NB4 (cell line): ENCODE measurements at regions not wholly inside any gene's neighbourhood (a gene's known extent, or its start where the extent isn't known, plus 50 kb on each side); places are given as distances from the start of the nearest gene placed in this dataset.

Experiments
- DNase-seq: peaks from one replicate; pipeline ENCODE4 v3.0.0; 2010; ENCODE audit warnings: low read depth
- H3K4me3 ChIP-seq: one replicate; pipeline ENCODE4 v1.5.1; 2011; ENCODE audit warnings: mild to moderate bottlenecking, low read depth, low read length, moderate library complexity
- MYC ChIP-seq: IDR thresholded peaks from 2 replicates; pipeline ENCODE4 v1.6.1; 2011; ENCODE audit warnings: low read depth, low read length
- POLR2A ChIP-seq: IDR thresholded peaks from 2 replicates; pipeline ENCODE4 v1.6.1; 2011; ENCODE audit warnings: mild to moderate bottlenecking; ENCODE audit not compliant: insufficient read length; ENCODE audit errors: extremely low read depth
- TF ChIP-seq, protein P1 (sequence below): IDR thresholded peaks from one replicate; pipeline ENCODE4 v1.5.1; 2012; ENCODE audit warnings: low read depth, low read length
- TF ChIP-seq, protein P2 (sequence below): IDR thresholded peaks from 2 replicates; pipeline ENCODE4 v1.6.1; 2011; ENCODE audit warnings: low read depth, low read length

DNA sequence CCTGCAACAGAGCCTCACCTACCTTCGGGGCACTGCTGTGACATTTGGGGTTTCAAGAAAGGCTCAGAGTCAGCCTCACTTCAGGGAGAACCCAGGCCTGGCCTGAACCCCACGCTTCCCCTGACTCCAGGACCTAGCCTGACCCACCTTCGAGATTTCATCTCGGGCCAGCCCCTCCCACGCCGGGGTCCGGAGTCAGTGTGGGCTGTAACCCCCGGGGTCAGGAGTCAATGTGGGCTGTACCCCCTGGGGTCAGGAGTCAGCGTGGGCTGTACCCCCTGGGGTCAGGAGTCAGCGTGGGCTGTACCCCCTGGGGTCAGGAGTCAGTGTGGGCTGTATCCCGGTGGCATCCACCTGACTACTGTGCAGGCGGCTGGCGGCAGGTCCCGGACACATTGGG, 183.0 kb upstream of the RAB4A start:
- no peak overlapping the region for H3K4me3 ChIP-seq
- TF ChIP-seq, protein P1, sequence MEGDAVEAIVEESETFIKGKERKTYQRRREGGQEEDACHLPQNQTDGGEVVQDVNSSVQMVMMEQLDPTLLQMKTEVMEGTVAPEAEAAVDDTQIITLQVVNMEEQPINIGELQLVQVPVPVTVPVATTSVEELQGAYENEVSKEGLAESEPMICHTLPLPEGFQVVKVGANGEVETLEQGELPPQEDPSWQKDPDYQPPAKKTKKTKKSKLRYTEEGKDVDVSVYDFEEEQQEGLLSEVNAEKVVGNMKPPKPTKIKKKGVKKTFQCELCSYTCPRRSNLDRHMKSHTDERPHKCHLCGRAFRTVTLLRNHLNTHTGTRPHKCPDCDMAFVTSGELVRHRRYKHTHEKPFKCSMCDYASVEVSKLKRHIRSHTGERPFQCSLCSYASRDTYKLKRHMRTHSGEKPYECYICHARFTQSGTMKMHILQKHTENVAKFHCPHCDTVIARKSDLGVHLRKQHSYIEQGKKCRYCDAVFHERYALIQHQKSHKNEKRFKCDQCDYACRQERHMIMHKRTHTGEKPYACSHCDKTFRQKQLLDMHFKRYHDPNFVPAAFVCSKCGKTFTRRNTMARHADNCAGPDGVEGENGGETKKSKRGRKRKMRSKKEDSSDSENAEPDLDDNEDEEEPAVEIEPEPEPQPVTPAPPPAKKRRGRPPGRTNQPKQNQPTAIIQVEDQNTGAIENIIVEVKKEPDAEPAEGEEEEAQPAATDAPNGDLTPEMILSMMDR, result no peak
- no peak for TF ChIP-seq MYC
- TF ChIP-seq, protein P2, sequence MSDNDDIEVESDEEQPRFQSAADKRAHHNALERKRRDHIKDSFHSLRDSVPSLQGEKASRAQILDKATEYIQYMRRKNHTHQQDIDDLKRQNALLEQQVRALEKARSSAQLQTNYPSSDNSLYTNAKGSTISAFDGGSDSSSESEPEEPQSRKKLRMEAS, result no peak
- no peak for TF ChIP-seq POLR2A
- DNase-seq, result no peak

DNA sequence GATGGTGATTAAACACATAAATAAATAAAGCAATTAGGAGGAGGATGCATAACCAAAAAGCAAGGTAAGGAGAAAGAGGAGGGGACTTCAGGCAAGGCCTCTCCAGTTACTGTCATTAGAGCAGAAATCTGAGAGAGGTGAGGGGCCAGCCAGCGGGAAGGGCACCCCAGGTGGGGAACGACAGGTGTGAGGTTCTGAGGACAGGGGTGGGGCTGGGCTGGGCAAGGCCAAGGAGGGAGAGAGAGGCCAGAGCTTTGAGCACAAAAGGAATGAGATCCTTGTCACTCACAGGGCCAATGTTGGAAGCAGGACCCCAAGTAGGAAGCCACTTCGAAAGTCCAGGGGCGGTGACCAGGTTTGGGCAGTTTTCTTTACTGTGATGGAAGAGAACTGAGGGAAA, 182.2 kb upstream of the RAB4A start:
- H3K4me3 ChIP-seq, result no peak overlapping the region
- no peak for TF ChIP-seq MYC
- TF ChIP-seq, protein P2, result no peak
- TF ChIP-seq POLR2A, result no peak
- TF ChIP-seq, protein P1, result no peak
- DNase-seq, result no peak

DNA sequence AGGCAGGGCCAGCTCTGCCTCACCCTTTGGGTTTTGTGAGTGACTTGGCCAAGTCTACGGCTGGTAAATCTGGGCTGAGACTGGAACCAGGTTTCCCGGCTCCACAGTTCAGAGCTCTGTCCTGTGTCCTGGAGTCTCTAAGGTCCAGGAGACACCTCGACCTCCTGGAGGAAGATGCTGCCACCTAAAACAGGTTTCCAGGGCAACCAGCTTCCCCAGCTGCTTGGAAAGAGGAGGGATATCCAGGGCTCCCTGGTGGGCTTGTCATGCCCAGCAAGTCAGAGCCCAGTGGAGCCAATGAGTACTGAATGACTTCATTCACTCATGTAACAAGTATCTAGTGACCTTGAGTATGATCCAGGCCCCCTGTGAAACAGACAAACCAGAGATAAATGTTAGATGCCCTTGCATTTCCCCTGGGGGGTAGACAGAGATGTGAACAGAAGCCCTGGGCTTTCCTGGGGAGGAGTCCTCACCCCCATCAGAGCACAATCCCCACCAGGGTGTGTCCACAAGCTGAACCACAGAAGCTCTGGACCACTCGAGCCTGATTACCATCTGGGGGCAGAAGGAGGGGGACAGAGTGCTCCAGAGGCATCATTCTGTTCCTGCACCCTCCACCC, 181.2 kb upstream of the RAB4A start:
- no peak for DNase-seq
- H3K4me3 ChIP-seq, result no peak overlapping the region
- TF ChIP-seq, protein P2, result no peak
- TF ChIP-seq, protein P1, result no peak
- no peak for TF ChIP-seq POLR2A
- TF ChIP-seq MYC, result no peak

DNA sequence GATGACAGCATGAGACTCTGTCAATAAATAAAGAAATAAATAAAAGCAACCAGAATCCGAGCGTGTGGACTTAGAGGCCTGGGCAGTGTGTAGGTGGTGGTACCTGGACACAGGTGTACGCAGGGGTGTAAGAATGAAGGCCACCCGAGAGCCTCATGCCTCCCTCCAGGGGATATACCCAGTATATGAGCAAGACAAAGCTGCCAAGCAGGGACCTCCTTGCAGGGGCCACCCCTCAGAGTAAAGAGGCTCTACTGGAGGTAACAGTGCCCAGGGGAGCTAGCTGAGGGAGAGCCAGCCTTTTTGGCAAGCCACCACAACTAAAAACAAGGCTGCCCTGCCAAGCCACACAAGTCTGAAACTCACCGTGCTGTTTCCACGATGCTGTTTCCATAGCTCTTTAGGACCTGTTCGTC, 179.2 kb upstream of the RAB4A start:
- no peak overlapping the region for H3K4me3 ChIP-seq
- TF ChIP-seq, protein P2, result no peak
- TF ChIP-seq, protein P1, result no peak
- no peak for TF ChIP-seq MYC
- no peak for TF ChIP-seq POLR2A
- DNase-seq, result peak; percentile 17

DNA sequence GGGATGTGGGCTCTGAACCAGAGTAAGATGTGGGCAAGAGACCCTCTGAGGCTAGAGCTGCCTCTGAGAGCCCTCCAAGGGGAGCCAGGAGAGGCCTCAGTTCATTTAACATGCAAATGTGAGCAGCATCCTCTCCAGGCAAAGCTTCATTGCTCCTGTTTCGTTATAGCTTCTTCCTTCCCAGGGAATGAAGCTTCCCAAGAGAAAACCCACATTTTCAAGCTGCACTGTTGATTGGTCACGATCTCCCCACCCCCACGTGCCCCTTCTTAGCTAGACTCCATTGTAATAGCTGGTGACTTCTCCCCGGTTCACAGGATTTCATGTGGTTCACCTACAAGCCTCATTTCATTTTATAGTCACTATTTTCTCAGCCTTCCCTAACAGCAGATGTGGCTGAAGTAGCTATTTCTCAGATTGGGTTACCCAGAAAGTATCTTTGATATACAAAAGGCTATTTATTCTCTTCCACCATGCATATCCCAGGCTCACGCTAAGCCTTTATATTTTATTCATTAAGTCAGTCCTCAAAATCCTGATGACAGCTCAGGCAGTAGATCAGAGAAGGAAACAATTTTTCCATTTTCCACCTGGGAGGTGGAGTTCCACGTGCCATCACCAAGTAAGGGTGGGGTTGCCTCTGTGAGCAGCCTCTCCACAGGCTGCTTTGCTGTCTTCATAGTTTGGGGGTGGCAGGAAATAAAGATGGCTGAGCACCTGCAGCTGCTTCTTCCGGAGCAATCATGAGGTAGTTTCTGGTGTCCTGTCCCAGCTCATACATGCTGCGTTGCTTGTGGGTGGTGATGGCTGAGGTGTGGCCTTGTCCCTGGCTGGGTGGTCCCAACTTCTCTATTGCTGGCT, 178.3 kb upstream of the RAB4A start:
- no peak for DNase-seq
- no peak for TF ChIP-seq POLR2A
- TF ChIP-seq, protein P1, result no peak
- TF ChIP-seq, protein P2, result no peak
- TF ChIP-seq MYC, result no peak
- H3K4me3 ChIP-seq, result no peak overlapping the region
